Muscle layer of duodenum (tissue), 2 donors: ENCODE measurements at regions not wholly inside any gene's neighbourhood (a gene's known extent, or its start where the extent isn't known, plus 50 kb on each side); places are given as distances from the start of the nearest gene placed in this dataset.

Source experiments
- H3K27ac ChIP-seq: one replicate; pipeline ENCODE4 v1.7.0; 2013; ENCODE audit warnings: mild to moderate bottlenecking, low read length
- H3K27me3 ChIP-seq: one replicate; pipeline ENCODE4 v1.7.0; 2013; ENCODE audit warnings: low read depth, mild to moderate bottlenecking, control low read depth, low read length
- H3K36me3 ChIP-seq, 2 donors: one replicate each; pipeline ENCODE4 v1.7.0; 2013; ENCODE audit warnings: low read length in 2 of 2, control low read depth in 1 of 2, mild to moderate bottlenecking in 1 of 2; ENCODE audit not compliant: insufficient read depth in 2 of 2, control insufficient read depth in 1 of 2
- H3K4me1 ChIP-seq, 2 donors: one replicate each; pipeline ENCODE4 v1.7.0; 2013; ENCODE audit warnings: low read length in 2 of 2, mild to moderate bottlenecking in 2 of 2, control low read depth in 1 of 2, moderate library complexity in 1 of 2; ENCODE audit not compliant: insufficient read depth in 2 of 2, control insufficient read depth in 1 of 2
- H3K4me3 ChIP-seq, 2 donors: one replicate each; pipeline ENCODE4 v1.7.0; 2013; ENCODE audit warnings: low read length in 2 of 2, low read depth in 1 of 2, mild to moderate bottlenecking in 1 of 2
- H3K9me3 ChIP-seq, 2 donors: one replicate each; pipeline ENCODE4 v1.7.0; 2013; ENCODE audit warnings: low read length in 2 of 2, control low read depth in 1 of 2, mild to moderate bottlenecking in 1 of 2; ENCODE audit not compliant: control insufficient read depth in 1 of 2
- donor health status: healthy.

- Histone ChIP-seq H3K4me3 (no peak overlapping the region), H3K9me3 (no peaks in the 10 kb centered on the region), H3K4me1 (peaks cover 0 to 4% of the 10 kb centered on the region in 2 donors), H3K27me3 (no peaks in the 10 kb centered on the region), H3K27ac (no peak overlapping the region), H3K36me3 (no peaks in the 10 kb centered on the region)
Measured at GRCh38 chr13:29947839-29948238, 97.4 kb upstream of the UBL3 start.

DNA sequence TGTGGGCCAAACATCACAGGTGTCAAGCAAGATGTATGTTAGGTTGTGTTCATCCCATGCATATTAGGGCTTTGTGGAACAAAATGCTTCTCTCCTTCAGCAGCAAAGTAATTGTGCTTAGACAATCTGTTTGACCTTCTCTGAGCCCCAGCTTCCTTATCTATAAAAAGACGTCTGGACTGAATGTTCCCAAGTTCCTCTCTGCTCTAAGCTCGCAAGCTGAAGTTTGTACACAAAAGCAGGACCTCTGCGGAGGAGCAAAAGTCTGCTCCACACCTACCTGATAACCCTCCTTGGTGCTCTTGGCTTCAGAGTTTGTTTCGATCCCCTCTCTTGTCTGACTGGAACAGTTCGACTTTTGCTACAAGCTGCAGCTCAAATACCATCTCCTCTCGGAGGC is 95.7 kb upstream of the UBL3 start:
- no peaks in the 10 kb centered on the region for H3K27me3 ChIP-seq

DNA sequence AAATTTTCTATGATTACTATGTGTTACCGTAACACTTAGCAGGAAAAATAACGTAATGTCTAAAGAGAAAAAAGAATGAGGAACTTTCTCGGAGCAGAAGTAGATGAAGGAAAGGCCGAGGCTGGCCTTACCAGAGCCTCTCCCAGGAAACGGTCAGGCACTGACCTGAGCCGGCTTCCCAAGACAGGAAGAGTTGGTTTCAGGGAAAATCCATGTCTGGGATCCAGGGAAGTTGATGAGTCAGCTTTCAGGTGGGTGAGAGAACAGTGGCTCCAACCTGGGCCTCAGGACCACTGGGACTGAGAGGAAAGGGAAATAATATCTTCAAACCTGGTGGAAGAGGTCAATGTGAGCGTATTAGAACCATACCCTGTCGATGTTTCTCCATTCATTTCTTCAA is 93.3 kb upstream of the UBL3 start:
- Histone ChIP-seq H3K4me3 (no peak overlapping the region), H3K27me3 (no peaks in the 10 kb centered on the region), H3K9me3 (no peaks in the 10 kb centered on the region), H3K4me1 (peaks cover 0 to 2% of the 10 kb centered on the region in 2 donors), H3K27ac (no peak overlapping the region), H3K36me3 (no peaks in the 10 kb centered on the region)

More for the DNA sequence above, 95.7 kb upstream of the UBL3 start:
- peaks cover 0 to 4% of the 10 kb centered on the region in 2 donors for H3K4me1 ChIP-seq
- H3K9me3 ChIP-seq: no peaks in the 10 kb centered on the region
- H3K27ac ChIP-seq: no peak overlapping the region
- no peak overlapping the region for H3K4me3 ChIP-seq
- no peaks in the 10 kb centered on the region for H3K36me3 ChIP-seq

GRCh38 chr13:29943273-29943672 is 92.9 kb upstream of the UBL3 start:
- H3K27ac ChIP-seq: no peak overlapping the region
- H3K9me3 ChIP-seq: no peaks in the 10 kb centered on the region
- H3K27me3 ChIP-seq: no peaks in the 10 kb centered on the region
- H3K4me1 ChIP-seq: no peaks in the 10 kb centered on the region
- no peak overlapping the region for H3K4me3 ChIP-seq
- H3K36me3 ChIP-seq: no peaks in the 10 kb centered on the region

GRCh38 chr13:29940715-29941114 is 90.3 kb upstream of the UBL3 start:
- Histone ChIP-seq H3K4me1 (peaks cover 4% of the 10 kb centered on the region in 2 donors), H3K36me3 (no peaks in the 10 kb centered on the region), H3K9me3 (no peaks in the 10 kb centered on the region), H3K27ac (no peak overlapping the region), H3K27me3 (no peaks in the 10 kb centered on the region), H3K4me3 (no peak overlapping the region)

GRCh38 chr13:29939158-29939557 is 88.7 kb upstream of the UBL3 start:
- H3K9me3 ChIP-seq: no peaks in the 10 kb centered on the region
- no peak overlapping the region for H3K27ac ChIP-seq
- H3K4me3 ChIP-seq: no peak overlapping the region
- H3K27me3 ChIP-seq: no peaks in the 10 kb centered on the region
- H3K36me3 ChIP-seq: no peaks in the 10 kb centered on the region
- peaks cover 4% of the 10 kb centered on the region in 2 donors for H3K4me1 ChIP-seq

- H3K27ac ChIP-seq: no peak overlapping the region
- H3K9me3 ChIP-seq: no peaks in the 10 kb centered on the region
- H3K27me3 ChIP-seq: no peaks in the 10 kb centered on the region
- peaks cover 4% of the 10 kb centered on the region in 2 donors for H3K4me1 ChIP-seq
- H3K4me3 ChIP-seq: no peak overlapping the region
- no peaks in the 10 kb centered on the region for H3K36me3 ChIP-seq
Measured at GRCh38 chr13:29937841-29938240, 87.4 kb upstream of the UBL3 start.

- Histone ChIP-seq H3K27ac (no peak overlapping the region), H3K27me3 (no peaks in the 10 kb centered on the region), H3K36me3 (no peaks in the 10 kb centered on the region), H3K4me3 (no peak overlapping the region), H3K9me3 (peaks cover 0 to 3% of the 10 kb centered on the region in 2 donors), H3K4me1 (peaks cover 4% of the 10 kb centered on the region in 2 donors)
Measured at GRCh38 chr13:29937379-29937778, 87.0 kb upstream of the UBL3 start.

- H3K27ac ChIP-seq: no peak overlapping the region
- peaks cover 0 to 6% of the 10 kb centered on the region in 2 donors for H3K9me3 ChIP-seq
- H3K36me3 ChIP-seq: no peaks in the 10 kb centered on the region
- H3K27me3 ChIP-seq: no peaks in the 10 kb centered on the region
- peaks cover 4% of the 10 kb centered on the region in 2 donors for H3K4me1 ChIP-seq
- no peak overlapping the region for H3K4me3 ChIP-seq
Measured at GRCh38 chr13:29936956-29937355, 86.5 kb upstream of the UBL3 start.

GRCh38 chr13:29936051-29936813 is 85.8 kb upstream of the UBL3 start:
- peak overlapping the region in 1 of 2 donors; percentile 4 for H3K4me3 ChIP-seq
- peaks cover 4% of the 10 kb centered on the region in 2 donors for H3K4me1 ChIP-seq
- H3K27ac ChIP-seq: no peak overlapping the region

GRCh38 chr13:29935309-29935981 is 85.0 kb upstream of the UBL3 start:
- Histone ChIP-seq H3K9me3 (peaks cover 0 to 6% of the 10 kb centered on the region in 2 donors), H3K27ac (no peak overlapping the region), H3K27me3 (no peaks in the 10 kb centered on the region), H3K4me3 (no peak overlapping the region), H3K36me3 (no peaks in the 10 kb centered on the region), H3K4me1 (peaks cover 4% of the 10 kb centered on the region in 2 donors)

More at GRCh38 chr13:29936051-29936813, 85.8 kb upstream of the UBL3 start:
- H3K27me3 ChIP-seq: no peaks in the 10 kb centered on the region
- peaks cover 0 to 6% of the 10 kb centered on the region in 2 donors for H3K9me3 ChIP-seq
- H3K36me3 ChIP-seq: no peaks in the 10 kb centered on the region
